ENCODE measurements at regions not wholly inside any gene's neighbourhood (a gene's known extent, or its start where the extent isn't known, plus 50 kb on each side); places are given as distances from the start of the nearest gene placed in this dataset.

DNA sequence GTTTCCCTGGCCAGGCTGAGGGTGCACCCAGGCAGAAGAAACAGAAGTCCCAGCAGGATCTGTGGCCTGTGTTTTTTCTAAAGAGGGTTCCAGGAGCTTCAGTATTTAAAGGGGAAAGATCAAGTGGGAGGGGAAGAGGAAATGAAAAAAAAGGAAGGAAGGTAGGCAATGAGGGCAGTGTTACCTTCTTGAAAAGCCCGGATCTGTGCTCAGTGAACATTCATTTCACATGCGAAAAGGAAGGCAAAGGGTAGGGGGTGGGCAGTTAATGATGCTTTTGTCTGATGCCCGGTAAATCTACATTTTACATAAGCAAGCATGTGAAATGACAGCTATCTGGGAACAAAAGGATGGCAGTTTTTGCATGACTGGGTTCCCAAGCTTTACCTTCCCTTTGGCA is 326.2 kb downstream of the UQCRFS1 start:
- DNase-seq (ENCODE audit: low read depth), result no peak

DNA sequence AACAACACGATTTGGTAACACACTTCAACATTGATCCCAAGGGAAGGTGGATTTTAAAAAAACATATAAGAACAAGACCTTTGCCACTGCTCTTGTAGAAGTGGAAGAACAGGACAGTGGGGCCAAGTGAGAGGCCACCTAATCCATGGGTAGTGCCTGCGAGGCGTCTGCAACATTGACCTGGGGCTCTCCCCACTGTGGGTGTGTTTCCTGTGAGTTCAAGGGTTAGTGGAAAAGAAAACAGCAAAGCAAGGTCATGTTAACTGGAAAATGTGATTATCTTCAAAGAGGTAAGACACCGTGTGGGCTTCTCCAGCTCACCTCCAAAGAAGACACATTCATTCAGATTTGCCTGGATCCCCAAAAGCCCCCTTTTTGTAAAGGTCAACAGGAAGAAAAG is 327.0 kb downstream of the UQCRFS1 start:
- DNase-seq (ENCODE audit: low read depth), result no peak

DNA sequence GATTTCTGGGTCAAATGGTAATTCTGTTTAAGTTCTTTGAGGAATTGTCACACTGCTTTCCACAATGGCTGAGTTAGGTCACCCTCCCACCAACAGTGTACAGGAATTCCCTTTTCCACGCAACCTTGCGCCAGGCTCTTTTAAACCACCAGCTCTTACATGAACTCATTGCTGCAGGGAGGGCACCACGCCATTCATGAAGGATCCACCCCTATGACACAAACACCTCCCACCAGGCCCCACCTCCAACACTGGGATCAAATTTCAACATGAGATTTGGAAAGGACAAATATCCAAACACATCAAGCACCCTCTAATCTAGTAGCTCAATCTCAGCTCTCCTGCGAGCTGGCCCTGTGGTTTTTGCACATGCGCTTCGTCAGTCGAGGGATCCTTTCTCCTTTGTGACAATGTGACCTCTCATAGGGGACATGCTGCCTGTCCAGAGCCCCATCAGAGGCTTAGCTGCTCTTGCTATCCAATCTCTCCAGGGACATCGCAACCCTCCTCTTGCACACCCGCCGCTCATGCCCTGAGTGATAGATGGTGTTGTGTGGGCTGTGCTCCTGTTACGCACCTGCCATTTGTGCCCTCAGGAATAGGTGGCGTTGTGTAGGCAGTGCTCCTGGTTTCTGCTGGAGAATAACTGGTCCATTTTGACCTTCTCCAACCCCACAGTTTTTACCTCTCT is 328.0 kb downstream of the UQCRFS1 start:
- DNase-seq (ENCODE audit: low read depth), result no peak

DNA sequence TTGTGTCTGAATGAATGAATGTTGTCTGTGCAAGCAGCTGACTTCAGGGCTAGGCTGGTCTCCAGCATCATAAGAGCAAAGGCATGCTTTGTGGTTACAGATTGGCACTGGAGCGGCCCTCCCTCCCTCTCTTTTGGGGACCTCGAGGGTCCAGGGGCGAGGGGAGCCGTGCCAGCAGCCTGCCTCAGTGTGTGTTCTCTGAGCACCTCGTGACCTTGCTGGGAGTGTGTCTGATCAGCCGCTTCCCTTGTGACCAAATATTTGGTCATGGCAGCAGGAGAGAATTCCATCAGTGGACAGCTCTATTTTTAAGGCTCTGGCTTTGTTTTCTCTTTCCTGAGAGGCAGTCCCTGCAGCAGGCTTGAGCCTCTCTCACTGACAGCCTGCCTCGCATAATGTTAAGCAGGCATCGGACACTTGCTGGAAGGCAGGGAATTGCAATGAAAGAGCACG is 329.7 kb downstream of the UQCRFS1 start:
- no peak for DNase-seq (ENCODE audit: low read depth)

DNA sequence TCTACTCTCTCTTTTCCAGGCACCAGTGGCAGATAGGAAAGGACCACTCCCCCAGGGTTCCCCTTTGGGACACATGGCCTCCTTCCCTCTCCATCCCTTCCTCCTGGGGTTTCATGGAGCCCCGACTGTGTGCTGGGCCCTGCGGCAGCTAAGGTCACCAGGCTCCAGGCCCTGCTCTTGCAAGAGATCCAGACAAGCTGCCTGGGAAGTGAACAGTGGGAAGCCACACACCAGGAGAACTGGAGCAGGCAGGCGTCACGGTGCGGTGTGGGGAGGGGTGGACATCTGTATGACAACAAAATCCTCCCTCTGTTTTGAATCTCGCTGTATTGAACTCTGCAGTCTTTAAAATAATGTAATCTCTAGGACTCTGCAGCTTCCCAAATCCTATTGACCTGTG is 330.1 kb downstream of the UQCRFS1 start:
- no peak for DNase-seq (ENCODE audit: low read depth)

DNA sequence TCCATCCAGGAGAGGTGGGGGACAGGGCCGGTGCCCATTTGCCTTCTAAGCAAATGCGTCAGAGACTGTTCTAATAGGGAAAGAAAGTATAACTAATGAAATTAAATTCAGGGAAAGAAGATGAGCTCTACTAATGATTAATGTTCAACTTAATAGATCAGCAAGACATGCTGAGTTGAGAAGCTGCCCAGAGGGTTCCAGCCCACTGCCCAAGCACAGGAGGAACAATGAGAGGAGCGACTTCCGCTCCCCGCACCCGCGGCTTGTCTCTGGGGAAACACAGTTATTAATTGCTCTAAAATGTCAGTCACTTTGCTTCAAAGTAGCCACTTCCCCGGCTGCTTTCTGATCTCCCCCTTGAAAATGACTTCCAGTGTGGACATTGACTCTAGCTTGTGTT is 331.3 kb downstream of the UQCRFS1 start:
- DNase-seq (ENCODE audit: low read depth), result no peak

DNA sequence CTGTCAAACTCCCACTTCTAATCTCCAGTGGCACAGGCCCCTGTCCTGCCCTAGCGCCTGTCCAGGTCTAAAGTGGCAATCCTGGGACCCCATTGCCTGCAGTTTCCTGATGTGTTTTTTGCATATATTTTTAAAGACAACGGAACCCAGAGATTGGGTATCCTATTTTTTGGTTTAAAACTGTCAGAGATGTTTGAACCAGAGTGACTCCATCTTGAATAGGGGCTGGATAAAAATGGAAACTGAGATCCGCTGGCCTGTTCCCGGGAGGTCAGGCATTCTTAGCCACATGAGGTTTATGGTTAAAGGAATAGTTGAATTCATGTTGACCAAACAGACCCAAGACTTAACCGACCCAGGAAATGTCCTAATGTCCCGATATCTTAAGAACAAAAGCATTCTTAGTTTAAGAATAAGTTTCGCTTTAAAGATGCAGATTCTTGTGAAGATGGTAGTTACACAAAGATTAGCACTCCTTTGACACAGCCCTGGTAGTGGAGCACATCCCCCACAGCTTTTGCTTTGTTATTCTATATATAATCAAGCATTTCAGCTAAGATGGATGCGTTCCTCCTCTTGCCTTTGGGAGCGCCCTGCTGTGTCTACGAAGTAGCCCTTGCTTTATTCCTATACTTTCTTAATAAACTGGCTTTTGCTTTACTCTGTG is 332.1 kb downstream of the UQCRFS1 start:
- no peak for DNase-seq (ENCODE audit: low read depth)

DNA sequence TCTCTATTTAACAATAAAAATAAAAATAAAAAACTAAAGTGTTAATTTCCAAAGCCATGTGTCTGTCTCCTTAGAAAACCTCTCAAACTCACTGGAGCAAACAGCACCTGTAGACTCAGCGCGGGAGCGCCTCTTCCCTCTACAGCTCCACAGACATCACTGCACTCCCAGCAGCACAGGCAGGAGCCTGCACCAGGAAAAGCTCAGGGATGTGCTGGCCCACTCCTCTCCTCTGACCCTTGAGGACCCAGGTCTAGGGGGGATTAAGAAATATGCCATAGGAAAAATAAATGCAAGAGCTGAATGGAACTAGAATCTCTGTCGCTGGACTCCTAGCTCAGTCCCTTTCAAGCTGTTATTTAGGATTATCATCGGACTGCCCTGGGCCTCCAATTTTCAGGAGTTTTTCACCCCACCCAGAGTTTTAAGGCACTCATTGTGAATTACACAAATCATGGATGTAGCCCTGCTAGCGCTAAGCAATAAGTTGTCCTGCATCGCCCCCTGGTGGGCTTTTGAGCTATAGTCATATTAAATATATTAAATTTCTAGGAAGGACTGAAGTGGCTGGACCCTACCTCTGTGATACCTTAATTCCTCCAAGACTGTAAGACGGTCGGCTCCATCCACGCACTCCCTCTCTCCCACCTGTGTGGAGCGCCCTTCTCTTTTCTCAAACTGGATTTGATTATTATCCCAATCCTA is 333.9 kb downstream of the UQCRFS1 start:
- no peak for DNase-seq (ENCODE audit: low read depth)

DNA sequence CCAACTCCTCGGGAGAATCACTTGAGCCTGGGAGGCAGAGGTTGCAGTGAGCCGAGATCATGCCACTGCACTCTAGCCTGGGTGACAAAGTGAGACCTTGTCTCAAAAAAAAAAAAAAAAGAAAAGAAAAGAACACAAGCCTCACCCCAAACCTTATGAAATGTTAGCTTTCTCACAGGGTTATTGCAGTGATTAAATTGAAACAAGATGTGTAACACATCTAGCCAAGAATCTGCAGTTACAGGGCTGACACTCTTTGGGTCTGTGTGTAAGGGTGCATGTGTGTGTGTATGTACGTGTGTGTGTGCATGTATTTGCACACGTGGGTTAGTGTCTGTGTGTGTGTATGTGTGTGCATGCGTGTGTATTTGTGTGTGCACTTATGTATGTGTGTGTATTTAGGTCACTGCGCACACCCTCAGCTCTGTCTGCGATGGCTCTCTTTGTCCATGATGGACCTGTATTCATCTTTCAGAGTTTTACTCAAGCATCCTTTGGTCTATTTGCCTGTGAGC is 336.3 kb downstream of the UQCRFS1 start:
- DNase-seq (ENCODE audit: low read depth), result no peak

DNA sequence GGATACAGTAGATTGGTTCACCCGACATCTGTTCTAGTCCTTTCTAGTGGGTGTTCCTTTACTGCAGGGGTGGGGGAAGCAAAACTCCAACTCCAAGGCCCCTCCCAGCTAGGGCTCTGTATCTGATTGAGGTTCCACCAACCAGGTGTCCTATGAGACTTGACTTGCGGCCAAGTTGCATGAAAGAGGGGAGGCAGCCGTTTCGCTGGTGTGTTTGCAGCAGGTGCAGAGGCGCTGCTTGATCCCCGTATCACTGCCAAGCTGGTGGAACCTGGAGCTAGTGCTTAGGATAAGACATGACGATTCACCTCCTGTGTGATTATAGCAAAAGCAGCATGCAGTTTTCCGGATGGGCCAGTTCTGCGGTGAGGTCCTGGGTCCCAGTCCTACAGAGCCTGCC is 338.2 kb downstream of the UQCRFS1 start:
- no peak for DNase-seq (ENCODE audit: low read depth)

DNA sequence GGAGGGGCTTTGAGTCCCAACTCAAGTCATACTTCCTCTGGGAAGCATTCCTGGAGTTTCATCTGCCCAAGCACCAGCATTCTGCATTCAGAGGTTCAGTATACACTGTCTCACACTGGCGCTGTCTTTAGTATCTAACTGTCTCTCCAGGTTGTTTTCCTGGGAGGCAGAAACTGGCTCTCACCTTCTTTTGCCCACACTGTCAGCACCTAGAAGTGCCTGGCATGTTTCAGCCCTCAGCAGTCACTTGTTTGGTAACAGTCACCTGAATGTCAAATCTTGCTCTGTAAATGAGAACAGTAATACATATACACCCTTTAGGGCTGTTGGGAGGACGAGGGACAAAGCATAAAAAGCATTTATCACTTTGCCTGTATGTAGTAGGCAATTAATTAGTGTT is 339.6 kb downstream of the UQCRFS1 start:
- no peak for DNase-seq (ENCODE audit: low read depth)

DNA sequence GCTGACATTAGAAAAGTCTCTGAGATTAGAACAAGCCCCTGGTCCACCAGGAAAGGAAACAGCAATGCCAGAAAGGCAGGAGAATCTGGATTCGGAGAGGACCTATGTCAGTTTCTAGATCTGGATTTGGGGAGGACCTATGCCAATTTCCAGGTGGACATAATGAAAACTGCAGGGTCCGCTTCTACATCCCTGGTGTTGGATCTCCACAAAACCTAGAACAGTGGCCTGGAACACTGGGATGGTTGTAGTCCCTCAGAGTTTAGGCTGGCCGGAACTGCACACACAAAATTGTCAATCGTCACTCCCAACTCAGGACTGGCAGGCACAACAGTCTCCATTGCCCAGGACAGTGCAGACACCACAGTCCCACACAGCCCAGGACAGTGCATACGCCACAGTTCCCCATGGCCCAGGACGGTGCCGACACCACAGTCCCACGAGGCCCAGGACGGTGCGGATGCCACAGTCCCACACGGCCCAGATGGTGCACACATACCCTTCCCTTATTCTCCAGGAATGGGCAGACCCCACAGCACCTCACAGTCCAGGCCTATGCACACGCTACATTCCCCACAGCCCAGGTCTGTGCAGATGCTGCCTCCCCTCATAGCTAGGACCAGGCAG is 341.7 kb downstream of the UQCRFS1 start:
- no peak for DNase-seq (ENCODE audit: low read depth)

DNA sequence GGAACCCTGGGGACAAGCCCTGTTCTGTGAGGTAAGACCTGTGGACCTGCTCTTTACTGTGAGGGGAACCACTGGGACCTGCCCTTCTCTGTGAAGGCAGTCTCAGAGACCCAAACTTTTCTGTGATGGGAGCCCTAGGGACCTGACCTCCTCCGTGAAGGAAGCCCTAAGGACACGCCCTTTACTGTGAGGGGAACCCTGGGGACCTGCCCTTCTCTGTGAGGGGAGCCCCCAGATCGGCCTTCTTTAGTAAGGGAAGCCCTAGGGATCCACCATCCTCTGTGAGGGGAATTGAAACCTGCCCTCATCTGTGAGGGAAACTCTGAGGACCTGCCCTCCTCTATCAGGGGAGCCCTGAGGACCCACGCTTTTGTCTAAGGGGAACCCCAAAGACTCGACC is 343.5 kb downstream of the UQCRFS1 start:
- no peak for DNase-seq (ENCODE audit: low read depth)

DNA sequence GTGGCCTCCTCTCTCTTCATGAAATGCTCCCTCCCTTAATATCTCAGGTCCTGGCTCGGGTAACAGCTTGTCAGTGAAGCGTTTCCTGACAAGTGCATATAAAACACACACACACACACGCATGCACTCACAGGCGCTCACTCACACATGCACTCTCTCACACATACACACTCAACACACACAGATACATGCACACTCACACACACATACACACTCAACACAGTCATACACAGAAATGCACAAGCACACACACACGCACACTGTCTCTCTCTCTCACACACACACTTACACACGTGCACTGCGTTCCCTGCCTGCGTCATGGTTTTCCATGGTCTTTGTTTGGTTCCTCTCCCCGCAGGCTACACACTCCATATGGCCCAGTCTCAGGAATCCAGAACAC is 344.1 kb downstream of the UQCRFS1 start:
- no peak for DNase-seq (ENCODE audit: low read depth)

DNA sequence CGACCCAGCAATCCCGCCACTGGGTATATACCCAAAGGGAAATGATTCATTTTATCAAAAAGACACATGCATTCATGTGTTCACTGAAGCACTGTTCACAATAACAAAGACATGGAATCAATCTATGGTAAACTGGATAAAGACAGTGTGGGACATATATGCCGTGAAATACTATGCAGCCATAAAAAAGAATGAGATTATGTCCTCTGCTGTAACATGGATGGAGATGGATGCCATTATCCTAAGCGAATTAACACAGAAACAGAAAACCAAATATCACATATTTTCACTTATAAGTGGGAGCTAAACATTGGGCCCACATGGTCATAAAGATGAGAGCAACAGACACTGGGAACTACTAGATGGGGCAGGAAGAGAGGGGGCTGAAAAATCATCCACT is 345.0 kb downstream of the UQCRFS1 start:
- DNase-seq (ENCODE audit: low read depth), result no peak

DNA sequence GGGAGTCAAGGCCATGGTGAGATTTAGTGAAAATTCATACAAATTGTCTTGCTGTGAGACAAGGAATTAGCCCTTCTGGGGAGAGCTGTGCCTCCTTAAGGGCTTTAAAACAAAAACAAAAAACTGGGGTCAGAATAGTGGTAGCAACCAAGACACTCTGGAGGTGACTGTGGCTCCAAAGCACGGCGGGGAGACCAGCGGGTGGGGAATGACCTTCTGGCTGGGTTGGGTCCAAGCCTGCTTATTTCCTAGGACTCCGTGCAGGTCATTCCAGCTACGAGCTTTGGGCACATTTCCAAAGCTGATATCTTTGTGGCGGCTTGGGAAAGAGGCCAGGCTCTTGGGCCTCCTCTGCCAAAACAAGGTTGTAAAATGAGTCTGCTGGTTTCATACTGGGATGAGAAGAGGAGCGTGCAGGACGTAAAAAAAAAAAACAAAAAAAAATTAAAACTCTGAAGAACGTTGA is 348.3 kb downstream of the UQCRFS1 start:
- no peak for DNase-seq (ENCODE audit: low read depth)

DNA sequence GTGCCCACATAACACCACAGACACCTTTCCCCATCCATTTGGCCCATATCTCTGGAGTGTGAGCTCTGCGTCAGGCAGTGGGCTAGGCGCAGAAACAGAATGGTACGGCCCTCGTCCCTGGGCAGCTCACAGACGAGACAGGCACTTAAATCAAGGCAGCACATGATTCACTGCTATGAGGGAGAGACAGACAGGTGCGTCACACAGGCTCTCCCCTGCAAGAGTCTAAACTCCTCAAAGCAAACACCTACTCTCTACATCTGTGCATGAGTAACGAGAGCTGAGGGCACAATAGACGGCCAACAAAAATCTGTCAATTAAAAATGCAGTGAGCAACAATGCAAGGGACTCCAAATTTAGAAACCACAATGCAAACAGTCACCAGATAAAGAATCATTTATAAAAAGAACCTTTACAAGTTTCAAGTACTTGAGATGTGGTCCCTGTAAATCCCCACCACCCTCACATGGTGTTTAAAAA is 348.9 kb downstream of the UQCRFS1 start:
- DNase-seq (ENCODE audit: low read depth), result no peak

DNA sequence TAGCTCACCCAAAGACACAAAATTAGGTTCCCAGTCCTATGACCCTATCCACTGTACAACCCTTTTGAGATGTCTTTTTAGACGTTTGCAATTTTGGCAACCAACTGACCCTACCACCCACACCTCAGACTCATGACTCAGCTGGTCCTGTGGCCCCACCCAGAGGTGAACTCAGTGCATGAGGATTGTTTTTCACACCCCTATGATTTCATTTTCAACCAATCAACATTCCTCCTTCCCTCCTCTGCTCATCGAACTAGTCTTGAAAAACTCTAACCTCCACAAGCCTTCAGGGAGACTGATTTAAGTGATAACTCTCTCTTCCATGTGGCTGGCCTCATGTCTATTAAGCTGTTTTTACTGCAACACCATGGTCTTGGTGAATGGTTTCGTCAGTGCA is 350.7 kb downstream of the UQCRFS1 start:
- no peak for DNase-seq (ENCODE audit: low read depth)

DNA sequence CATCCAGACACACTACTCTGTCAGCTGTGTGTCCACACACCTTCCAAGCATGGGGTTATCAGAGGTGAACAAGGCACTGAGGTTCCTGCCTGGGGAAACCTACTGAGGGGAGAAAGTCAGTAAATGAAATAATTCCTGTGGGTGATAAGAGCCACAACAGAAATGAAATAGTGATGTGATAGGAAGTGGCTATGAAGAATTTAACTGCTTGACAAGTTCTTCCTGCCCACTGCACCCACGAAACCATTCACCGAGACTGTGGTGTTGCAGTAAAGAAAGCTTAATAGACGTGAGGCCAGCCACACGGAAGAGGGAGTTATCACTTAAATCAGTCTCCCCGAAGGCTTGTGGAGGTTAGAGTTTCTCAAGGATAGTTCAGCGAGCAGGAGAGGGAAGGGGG is 353.1 kb downstream of the UQCRFS1 start:
- no peak for DNase-seq (ENCODE audit: low read depth)

DNA sequence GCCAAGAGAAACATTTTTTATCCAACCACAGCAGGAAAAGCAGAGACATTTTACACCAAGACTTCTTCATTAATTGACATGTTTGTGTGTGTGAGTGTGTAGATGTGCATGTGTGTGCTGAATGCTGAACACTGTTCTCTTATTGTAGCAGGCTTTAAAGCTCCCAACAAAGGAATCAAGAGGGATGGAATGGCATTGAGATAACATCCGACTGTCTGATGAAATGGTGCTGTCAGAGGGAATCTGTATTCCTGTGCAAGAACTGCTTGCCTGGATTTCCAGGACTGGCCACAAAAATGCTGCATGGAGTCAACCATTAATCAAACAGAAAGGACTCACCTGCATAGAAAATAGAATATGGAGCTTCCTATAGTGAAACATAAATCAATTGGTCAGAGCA is 354.0 kb downstream of the UQCRFS1 start:
- DNase-seq (ENCODE audit: low read depth), result no peak

DNA sequence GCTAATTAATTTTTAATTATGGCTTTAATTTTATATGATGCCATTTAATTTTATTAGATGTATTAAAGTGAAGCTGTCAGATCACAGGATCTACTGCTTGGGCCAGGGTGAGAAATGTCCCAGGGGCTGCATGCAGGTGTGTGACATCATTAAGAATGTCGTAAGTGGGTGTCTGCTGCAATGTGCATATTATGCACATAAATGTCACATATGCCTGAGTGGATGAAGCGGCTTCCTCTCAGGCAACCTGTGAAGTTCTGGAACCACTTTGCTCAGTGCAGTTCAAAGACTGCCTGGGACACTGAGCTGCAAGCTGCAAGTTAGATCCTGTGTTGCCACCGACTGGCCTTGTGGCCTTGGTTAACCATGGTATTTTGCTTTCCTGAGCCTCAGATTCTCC is 355.0 kb downstream of the UQCRFS1 start:
- DNase-seq (ENCODE audit: low read depth), result no peak

DNA sequence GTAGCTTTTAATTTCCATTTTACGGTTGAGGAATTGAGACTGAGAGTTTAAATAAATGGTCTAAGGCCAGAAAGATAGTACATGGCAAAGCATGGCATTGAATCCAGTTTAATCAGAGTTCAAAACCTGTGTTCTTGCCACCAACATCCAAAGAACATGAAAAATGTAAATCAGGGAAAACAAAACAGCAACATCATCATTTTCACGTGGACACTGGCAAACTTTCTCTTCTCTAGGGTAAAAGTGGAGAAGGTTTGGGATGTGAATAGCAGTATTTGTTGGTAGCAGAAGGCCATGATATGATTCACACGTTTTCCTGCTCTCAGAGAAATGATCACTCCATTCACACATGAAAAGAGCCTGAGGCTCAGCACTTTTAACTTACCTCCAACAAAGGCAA is 357.7 kb downstream of the UQCRFS1 start:
- DNase-seq (ENCODE audit: low read depth), result no peak
